ENCODE measurements at regions not wholly inside any gene's neighbourhood (a gene's known extent, or its start where the extent isn't known, plus 50 kb on each side); places are given as distances from the start of the nearest gene placed in this dataset.

GRCh38 chr5:124234770-124235562 lies 511.5 kb downstream of the ZNF608 start:
- Histone ChIP-seq H3K36me3 (no peaks in the 10 kb centered on the region), H3K4me1 (no peaks in the 10 kb centered on the region), H3K4me3 (no peak overlapping the region), H3K27ac (no peak overlapping the region), H3K9me3 (no peaks in the 10 kb centered on the region), H3K27me3 (no peaks in the 10 kb centered on the region)
- in situ Hi-C loops (cut with MboI; ENCODE audit: low sequenced_read_pairs in 4 of 4) = no loop called here
- ATAC-seq (no peak), DNase-seq (no peak)
- TF ChIP-seq CTCF (IDR thresholded peaks at IDR 0.05 in 4 of 5, conservative IDR thresholded peaks at IDR 0.05 in 1 of 5) = no peak
- no peak for TF ChIP-seq POLR2A (IDR thresholded peaks at IDR 0.05)
- intact Hi-C loops (cut with DNase I; ENCODE audit: low total_unique reads) = no loop called here

- in situ Hi-C loops (cut with MboI; ENCODE audit: low sequenced_read_pairs in 4 of 4) = no loop called here
- Histone ChIP-seq H3K4me3 (no peak overlapping the region), H3K27ac (no peak overlapping the region), H3K9me3 (no peaks in the 10 kb centered on the region), H3K36me3 (no peaks in the 10 kb centered on the region), H3K27me3 (no peaks in the 10 kb centered on the region), H3K4me1 (no peaks in the 10 kb centered on the region)
- no peak for ATAC-seq
- intact Hi-C loops (cut with DNase I; ENCODE audit: low total_unique reads) = no loop called here
- DNase-seq = no peak
- no peak for TF ChIP-seq CTCF (IDR thresholded peaks at IDR 0.05 in 4 of 5, conservative IDR thresholded peaks at IDR 0.05 in 1 of 5)
- no peak for TF ChIP-seq POLR2A (IDR thresholded peaks at IDR 0.05)
Measured at GRCh38 chr5:124234022-124234769, 512.2 kb downstream of the ZNF608 start.

GRCh38 chr5:124232515-124232914 lies 513.9 kb downstream of the ZNF608 start:
- intact Hi-C loops (cut with DNase I; ENCODE audit: low total_unique reads) = no loop called here
- H3K27me3 ChIP-seq = no peaks in the 10 kb centered on the region
- TF ChIP-seq CTCF (IDR thresholded peaks at IDR 0.05 in 4 of 5, conservative IDR thresholded peaks at IDR 0.05 in 1 of 5) (no peak), POLR2A (IDR thresholded peaks at IDR 0.05) (no peak)
- no peaks in the 10 kb centered on the region for H3K4me1 ChIP-seq
- H3K27ac ChIP-seq = no peak overlapping the region
- no peak overlapping the region for H3K4me3 ChIP-seq
- ATAC-seq = no peak
- DNase-seq = no peak
- H3K36me3 ChIP-seq = no peaks in the 10 kb centered on the region
- in situ Hi-C loops (cut with MboI; ENCODE audit: low sequenced_read_pairs in 4 of 4) = no loop called here
- H3K9me3 ChIP-seq = no peaks in the 10 kb centered on the region

- in situ Hi-C loops (cut with MboI; ENCODE audit: low sequenced_read_pairs in 4 of 4) = no loop called here
- no peaks in the 10 kb centered on the region for H3K36me3 ChIP-seq
- H3K27ac ChIP-seq = no peak overlapping the region
- H3K4me1 ChIP-seq = no peaks in the 10 kb centered on the region
- no peaks in the 10 kb centered on the region for H3K27me3 ChIP-seq
- no peak overlapping the region for H3K4me3 ChIP-seq
- intact Hi-C loops (cut with DNase I; ENCODE audit: low total_unique reads) = no loop called here
- ATAC-seq (no peak), DNase-seq (no peak)
- TF ChIP-seq CTCF (IDR thresholded peaks at IDR 0.05 in 4 of 5, conservative IDR thresholded peaks at IDR 0.05 in 1 of 5) = no peak
- no peak for TF ChIP-seq POLR2A (IDR thresholded peaks at IDR 0.05)
- H3K9me3 ChIP-seq = no peaks in the 10 kb centered on the region
Measured at GRCh38 chr5:124231802-124232201, 514.6 kb downstream of the ZNF608 start.

All from gastrocnemius medialis (tissue), 4 donors.